HL-60 (cell line): ENCODE measurements at regions not wholly inside any gene's neighbourhood (a gene's known extent, or its start where the extent isn't known, plus 50 kb on each side); places are given as distances from the start of the nearest gene placed in this dataset.

Experiments
- DNase-seq, 2 experiments: peaks; one replicate each; pipeline ENCODE4 v3.0.0-alpha.2; 2010 to 2020; ENCODE audit warnings: low read depth in 1 of 2, low spot score in 1 of 2
- H3K27ac ChIP-seq: fragments of 250-450 bp; sonication (Bioruptor Pico); replicated peaks from 2 replicates; pipeline ENCODE4 v1.5.1; 2020; ENCODE audit warnings: mild to moderate bottlenecking, moderate library complexity
- H3K27me3 ChIP-seq: fragments of 250-450 bp; sonication (Bioruptor Pico); 2 replicates; pipeline ENCODE4 v1.5.1; 2021; ENCODE audit warnings: mild to moderate bottlenecking, moderate library complexity; ENCODE audit not compliant: insufficient read depth, poor library complexity, severe bottlenecking
- H3K4me3 ChIP-seq: replicated peaks from 2 replicates; pipeline ENCODE4 v1.5.1; 2011; ENCODE audit warnings: mild to moderate bottlenecking, control low read depth, low read length; ENCODE audit not compliant: insufficient read depth
- CTCF ChIP-seq: IDR thresholded peaks from one replicate; pipeline ENCODE4 v1.5.1; 2011; ENCODE audit warnings: low read length, control low read depth, inconsistent platforms; ENCODE audit not compliant: insufficient read depth
- GABPA ChIP-seq: IDR thresholded peaks from 2 replicates; pipeline ENCODE4 v1.6.1; 2012; ENCODE audit warnings: low read depth
- POLR2AphosphoS5 ChIP-seq: IDR thresholded peaks from 2 replicates; pipeline ENCODE4 v1.6.1; 2012; ENCODE audit warnings: low read depth
- SPI1 ChIP-seq: IDR thresholded peaks from 2 replicates; pipeline ENCODE4 v1.6.1; 2012; ENCODE audit warnings: low read depth, mild to moderate bottlenecking, borderline replicate concordance
- TF ChIP-seq, protein P1 (sequence below): IDR thresholded peaks from 2 replicates; pipeline ENCODE4 v1.6.1; 2012; ENCODE audit warnings: low read depth; ENCODE audit not compliant: insufficient replicate concordance

- H3K27me3 ChIP-seq = no peaks in the 10 kb centered on the region
- no peak overlapping the region for H3K27ac ChIP-seq
- TF ChIP-seq CTCF (no peak), GABPA (no peak), SPI1 (no peak), POLR2AphosphoS5 (no peak)
- TF ChIP-seq, protein P1, sequence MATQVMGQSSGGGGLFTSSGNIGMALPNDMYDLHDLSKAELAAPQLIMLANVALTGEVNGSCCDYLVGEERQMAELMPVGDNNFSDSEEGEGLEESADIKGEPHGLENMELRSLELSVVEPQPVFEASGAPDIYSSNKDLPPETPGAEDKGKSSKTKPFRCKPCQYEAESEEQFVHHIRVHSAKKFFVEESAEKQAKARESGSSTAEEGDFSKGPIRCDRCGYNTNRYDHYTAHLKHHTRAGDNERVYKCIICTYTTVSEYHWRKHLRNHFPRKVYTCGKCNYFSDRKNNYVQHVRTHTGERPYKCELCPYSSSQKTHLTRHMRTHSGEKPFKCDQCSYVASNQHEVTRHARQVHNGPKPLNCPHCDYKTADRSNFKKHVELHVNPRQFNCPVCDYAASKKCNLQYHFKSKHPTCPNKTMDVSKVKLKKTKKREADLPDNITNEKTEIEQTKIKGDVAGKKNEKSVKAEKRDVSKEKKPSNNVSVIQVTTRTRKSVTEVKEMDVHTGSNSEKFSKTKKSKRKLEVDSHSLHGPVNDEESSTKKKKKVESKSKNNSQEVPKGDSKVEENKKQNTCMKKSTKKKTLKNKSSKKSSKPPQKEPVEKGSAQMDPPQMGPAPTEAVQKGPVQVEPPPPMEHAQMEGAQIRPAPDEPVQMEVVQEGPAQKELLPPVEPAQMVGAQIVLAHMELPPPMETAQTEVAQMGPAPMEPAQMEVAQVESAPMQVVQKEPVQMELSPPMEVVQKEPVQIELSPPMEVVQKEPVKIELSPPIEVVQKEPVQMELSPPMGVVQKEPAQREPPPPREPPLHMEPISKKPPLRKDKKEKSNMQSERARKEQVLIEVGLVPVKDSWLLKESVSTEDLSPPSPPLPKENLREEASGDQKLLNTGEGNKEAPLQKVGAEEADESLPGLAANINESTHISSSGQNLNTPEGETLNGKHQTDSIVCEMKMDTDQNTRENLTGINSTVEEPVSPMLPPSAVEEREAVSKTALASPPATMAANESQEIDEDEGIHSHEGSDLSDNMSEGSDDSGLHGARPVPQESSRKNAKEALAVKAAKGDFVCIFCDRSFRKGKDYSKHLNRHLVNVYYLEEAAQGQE = no peak
- no peak for DNase-seq
- no peak overlapping the region for H3K4me3 ChIP-seq
Observed at GRCh38 chr17:14470417-14470816, 169.5 kb downstream of the HS3ST3B1 start.

DNA sequence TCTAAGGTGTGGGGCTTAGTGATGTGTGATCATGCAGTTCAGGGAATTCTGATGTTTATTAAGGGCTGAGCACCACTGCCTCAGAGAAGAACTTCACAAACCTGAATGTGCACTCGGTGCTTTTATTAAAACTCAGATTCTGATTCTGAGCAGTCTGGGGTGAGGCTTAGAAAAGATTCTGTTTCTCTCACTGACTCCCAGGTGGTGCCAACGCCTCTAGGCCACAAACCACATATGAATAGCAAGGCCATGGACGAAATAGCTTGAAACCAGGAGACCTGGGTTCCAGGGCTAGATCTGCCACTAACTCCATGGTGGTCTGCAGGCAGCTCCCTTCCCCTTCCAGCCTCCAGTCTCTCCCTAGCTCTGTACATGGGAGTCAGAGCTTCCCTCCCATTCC, 169.1 kb downstream of the HS3ST3B1 start:
- Histone ChIP-seq H3K27me3 (no peaks in the 10 kb centered on the region), H3K4me3 (no peak overlapping the region), H3K27ac (no peak overlapping the region)
- TF ChIP-seq SPI1 (no peak), POLR2AphosphoS5 (no peak), GABPA (no peak), CTCF (no peak)
- TF ChIP-seq, protein P1 = no peak
- DNase-seq = no peak

DNA sequence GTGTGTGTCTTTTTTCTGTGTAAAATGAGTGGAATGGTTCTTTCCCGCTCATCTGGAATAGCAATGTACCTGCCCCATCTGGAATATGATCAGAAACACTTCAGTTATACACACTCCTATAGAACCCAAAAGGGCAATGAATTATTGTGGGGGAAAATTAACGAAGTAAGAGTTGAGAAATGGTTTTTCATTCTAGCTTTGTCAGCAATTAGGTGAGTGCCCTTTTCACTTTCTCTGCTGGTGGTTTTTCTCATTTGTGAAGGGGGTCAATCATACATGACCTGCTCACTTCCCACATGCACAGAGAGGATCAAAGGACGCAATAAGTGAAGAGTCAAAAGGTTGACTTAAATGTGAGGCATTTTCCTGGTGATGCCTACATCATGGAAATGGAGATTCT, 168.0 kb downstream of the HS3ST3B1 start:
- TF ChIP-seq SPI1 = no peak
- no peak for TF ChIP-seq GABPA
- TF ChIP-seq, protein P1 = no peak
- TF ChIP-seq CTCF = no peak
- TF ChIP-seq POLR2AphosphoS5 = no peak

More for the DNA sequence above, 168.0 kb downstream of the HS3ST3B1 start:
- Histone ChIP-seq H3K27ac (no peak overlapping the region), H3K27me3 (no peaks in the 10 kb centered on the region), H3K4me3 (no peak overlapping the region)
- no peak for DNase-seq
